HG02610 (cell line): ENCODE measurements at regions not wholly inside any gene's neighbourhood (a gene's known extent, or its start where the extent isn't known, plus 50 kb on each side); places are given as distances from the start of the nearest gene placed in this dataset.

Experiments used
- ATAC-seq: cut with Tn5 transposase; IDR thresholded peaks from one replicate; pipeline ENCODE4 v1.9.1; 2021; ENCODE audit warnings: mild to moderate bottlenecking, moderate library complexity; ENCODE audit not compliant: unreplicated experiment

DNA sequence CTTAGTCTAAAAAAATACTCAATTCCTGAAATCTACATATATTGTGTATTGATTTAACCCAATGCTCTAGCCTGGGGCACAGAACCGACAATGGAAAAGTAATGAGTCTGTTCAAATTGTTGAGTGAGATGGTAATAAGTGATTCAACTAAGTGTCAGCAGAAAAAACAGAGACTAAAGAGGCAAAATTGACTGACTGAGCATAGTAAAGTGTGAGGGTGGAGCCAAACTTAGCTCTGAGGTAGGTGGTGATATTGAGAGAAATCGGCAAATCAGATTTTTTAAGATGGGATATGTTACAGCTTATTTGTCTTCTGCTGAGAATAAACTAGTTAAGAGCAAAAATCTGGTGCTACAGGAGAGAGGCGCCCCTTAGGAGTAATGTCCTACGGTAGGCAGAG, 764.0 kb upstream of the LRRN3 start:
- ATAC-seq, result no peak

DNA sequence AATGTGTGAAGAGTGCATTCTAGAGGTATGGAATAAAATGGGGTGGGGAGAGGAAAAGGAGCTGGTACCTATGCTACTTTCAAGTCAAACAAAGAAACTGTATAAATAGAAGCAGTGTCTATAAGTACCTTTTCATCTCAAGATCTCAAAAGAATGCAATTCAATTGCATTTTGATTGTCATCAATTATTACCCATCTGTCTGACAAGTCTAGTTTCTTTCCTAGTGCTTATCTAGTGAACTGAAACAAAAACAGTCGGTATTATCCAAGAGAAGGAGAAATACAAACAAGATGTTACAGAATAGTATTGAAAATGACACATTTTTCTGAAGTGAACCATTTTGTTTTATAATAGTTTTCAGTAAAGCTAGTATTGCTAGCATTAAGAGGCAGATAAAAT, 754.5 kb upstream of the LRRN3 start:
- ATAC-seq, result no peak

DNA sequence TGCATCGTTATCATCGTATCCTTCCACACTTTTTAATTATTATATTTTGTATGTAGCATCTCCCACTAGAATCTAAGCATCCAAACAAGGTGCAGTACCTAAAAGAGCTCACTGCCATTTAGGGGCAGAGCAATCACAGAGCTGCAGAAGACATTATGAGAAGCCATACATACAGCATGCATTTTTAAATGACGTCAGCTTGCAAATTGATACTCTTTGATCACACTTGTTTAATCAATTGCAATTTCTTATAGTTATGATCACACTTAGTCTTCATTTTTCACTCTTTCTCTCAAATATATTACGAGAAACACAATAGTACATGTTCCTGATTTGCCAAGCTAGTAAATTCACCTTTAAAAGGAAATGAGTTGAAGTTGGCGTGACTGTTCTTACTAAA, 753.3 kb upstream of the LRRN3 start:
- no peak for ATAC-seq

DNA sequence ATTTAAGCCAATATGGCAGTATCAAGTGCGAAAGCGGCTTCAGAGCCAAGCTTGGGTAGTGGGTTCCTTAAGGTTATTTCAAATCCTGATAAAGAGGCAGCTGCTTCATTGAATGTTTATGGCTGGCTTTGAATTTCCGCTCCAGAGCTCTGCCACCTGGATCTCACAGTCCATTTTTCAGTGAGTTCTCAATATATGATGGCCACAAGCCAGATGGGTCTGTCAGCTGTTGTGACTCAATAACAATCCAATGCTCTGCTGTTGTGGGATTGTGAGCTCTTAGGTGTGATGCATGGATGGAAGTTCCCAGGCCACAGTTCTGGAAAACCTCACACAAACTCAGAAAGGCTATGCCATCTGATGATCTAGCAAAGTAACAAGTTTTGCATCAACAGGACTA, 743.8 kb upstream of the LRRN3 start:
- ATAC-seq, result no peak

DNA sequence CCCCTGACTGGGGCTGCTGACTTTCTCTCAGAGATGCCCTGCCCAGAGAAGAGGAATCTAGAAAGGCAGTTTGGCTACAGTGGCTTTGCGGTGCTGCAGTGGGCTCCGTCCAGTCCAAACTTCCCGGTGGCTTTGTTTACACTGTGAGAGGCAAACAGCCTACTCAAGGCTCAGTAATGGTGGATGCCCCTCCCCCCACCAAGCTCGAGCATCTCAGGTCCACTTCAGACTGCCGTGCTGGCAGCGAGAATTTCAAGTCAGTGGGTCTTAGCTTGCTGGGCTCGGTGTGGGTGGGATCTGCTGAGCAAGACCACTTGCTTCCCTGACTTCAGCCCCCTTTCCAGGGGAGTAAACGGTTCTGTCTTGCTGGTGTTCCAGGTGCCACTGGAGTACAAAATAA, 734.5 kb upstream of the LRRN3 start:
- ATAC-seq, result no peak

DNA sequence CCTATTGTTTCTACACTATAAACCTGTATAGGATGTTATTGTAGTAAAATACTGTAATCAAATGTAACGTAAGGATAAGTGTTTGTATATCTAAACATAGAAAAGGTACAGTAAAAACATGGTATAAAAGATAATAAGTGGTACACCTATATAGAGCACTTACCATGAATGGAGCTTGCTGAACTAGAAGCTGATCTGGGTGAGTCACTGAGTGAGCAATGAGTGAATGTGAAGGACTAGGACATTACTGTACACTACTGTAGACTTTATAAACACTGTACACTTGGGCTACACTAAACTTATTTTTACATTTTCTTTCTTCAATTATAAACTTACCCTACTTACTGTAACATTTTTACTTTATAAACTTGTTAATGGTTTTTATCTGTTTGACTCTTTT, 732.9 kb upstream of the LRRN3 start:
- ATAC-seq, result no peak

DNA sequence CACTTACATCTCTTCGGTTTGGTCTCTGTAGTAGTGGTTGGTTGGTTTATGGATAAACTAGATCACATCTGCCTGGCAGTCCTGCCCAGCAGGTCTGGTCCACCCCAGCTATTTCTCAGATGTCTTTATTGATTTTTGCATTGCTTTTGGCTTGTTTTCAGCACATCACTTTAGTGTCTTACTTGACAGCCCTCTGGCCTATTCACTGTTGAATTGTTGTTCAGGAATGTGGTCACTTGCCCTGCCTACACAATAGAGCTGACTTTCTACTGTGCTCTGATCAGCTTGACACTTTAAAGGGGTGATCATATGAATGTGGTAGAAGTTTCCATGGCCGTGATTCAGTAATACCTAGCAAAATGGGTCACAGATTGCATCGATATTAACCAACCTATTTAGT, 719.2 kb upstream of the LRRN3 start:
- ATAC-seq, result no peak

DNA sequence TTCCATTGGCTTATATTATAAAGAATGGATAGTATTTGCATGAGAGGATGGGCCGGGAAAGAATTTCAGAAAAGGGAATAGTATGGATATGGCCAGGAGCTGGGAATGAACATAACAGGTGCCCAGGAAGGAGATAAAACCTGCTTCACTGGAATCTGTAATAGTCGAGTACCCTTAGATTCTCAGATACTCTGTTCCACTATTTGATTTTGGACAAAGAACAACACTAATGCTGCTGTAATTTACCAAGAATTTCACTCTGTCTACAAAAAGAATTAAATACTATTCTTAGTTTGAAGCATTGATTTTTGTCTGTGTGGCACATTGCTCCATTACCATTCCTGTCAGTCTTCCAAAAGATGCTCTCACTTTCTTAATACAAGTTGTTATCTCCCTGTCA, 718.2 kb upstream of the LRRN3 start:
- ATAC-seq, result no peak

DNA sequence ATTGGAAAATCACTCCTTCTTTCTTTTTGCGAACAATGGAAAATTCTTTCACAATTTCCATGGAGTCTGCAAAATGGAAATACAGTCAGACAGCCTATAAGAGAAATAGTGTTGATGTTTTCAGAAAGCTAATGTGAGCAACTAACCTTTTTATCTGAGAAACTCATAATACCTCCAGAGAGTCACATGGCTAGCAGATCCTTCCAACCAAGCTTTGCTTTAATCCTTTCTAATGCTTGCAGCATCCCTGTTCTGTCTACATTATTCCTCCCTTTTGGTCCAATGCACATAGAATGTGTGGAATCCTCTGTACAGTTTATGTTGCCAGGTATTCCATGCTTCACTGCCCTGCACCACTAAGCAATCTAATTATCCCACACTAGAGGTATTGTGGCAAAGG, 717.5 kb upstream of the LRRN3 start:
- ATAC-seq, result no peak

DNA sequence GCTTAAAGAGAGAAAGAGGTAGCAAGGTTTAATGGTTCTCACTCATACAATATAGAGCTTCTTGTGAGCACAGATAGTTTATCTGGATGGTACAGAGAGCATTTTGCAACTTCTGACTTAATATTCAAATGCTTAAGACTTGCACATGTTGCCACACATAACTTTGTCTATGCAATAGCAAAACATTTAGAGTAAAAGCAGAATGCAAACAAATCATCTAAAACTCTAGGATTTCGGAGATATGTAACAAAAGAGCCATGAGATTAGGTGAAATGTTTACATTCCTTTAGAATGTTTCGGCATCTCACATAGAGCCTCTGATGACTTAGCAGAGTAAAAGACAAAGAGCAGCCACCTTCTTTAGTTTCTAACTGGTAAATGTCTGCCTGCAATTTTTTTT, 717.1 kb upstream of the LRRN3 start:
- ATAC-seq, result no peak

DNA sequence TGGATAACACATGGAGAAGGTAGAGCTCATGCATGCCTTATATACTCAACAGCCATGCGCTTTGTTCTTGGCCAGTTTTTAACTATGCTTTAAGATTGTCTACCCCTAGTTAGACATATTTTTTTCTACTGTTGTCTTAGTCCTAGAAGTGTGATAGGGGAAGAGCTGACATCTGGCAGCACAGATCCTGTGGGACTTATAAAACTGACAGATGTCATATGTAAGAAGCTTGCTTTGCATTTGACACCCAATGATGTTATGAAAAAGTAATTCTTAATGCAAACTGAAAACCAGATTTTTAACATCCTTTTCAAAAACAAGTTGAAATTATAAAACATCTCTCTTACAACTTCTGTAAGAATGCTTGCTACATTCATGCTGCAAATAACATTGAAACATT, 715.9 kb upstream of the LRRN3 start:
- ATAC-seq, result no peak

DNA sequence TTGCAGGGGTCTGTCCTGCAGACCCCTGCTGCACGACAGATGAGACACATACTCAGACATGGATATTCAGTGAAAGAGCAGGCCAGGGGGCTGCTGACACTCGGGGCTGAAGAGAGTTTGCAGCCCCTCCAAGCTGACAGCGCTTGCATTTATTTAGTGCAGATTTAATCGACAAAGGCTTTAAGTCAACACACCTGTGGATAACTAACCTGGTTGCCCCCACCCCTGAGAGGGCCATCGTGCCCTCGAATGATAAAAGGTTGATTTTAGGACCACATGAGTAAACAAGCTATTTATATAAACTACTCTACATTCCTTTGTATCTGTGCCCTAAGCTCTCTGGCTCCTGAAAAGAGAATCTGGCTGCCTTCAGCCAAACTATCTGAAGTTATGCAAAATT, 708.2 kb upstream of the LRRN3 start:
- no peak for ATAC-seq

DNA sequence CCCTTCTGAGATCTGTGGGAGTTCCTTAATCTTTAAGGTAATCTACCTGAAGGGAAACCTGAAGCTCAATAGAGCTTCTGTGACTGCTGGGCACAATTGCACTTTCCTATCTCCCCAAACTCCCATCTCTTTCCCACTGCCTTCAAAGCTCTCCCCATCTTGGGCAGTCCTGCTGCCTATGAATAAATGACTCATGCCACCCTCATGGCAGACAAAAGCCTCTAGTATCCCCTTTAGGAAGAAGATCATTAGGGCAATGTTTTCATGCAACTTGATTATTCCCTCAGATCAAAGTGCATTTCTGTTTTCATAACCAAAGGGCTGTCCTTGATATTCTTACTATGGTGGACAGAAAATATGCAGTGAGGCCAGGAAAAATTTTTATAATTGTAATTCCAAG, 704.9 kb upstream of the LRRN3 start:
- no peak for ATAC-seq

DNA sequence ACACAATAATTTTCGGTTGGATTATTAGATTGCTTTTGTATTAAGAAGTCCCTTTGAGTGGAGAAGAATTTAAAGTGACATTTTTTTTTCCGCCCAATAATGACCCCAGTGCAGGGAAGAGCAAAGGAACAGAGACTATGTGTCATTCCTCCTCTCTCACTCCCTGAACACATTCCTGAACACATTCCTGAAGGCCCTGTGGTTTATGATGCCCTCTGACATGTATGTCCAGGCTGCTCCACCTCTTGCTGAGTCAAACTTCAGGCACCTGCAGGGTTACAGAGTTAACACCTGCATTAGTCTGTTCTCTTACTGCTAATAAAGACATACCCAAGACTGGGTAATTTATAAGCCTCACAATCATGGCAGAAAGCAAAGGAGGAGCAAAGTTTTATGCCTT, 704.0 kb upstream of the LRRN3 start:
- no peak for ATAC-seq

DNA sequence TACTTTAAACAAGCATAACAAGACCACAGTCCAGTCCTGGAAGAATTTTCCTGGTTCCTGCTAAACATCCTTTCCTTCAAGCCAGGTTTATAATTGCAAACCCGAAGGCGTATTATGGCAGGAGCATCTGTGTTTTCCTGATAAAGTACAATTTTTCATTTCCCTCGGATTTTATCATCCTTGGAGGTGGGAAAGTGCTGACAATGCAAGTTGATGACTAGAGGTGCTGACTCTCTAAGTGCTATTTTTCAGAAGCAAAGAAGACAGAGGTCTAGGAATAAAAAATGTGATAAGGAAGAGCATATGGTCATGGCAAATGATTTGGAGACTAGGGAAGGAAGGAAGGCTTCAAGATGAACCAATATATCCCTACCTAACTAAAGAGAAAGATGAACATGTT, 703.2 kb upstream of the LRRN3 start:
- ATAC-seq, result no peak

DNA sequence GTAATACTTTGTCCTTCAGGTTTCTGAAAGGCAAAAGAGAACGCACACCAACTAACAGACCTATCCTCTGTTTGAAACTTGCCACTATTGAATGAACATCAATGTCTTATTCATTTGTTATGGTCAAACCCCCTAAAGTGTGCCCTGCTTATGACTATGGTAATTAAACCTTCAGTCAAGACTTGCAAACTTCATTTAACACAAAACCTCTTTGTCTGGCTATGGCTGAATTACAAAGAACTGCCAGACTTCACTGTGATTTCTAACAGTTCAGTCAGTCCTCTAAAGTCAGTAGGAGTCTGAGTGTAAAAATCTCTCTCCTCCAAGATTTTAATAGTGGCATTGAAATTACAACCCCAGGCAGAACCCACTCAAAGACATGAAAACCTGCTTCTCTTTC, 702.5 kb upstream of the LRRN3 start:
- no peak for ATAC-seq

DNA sequence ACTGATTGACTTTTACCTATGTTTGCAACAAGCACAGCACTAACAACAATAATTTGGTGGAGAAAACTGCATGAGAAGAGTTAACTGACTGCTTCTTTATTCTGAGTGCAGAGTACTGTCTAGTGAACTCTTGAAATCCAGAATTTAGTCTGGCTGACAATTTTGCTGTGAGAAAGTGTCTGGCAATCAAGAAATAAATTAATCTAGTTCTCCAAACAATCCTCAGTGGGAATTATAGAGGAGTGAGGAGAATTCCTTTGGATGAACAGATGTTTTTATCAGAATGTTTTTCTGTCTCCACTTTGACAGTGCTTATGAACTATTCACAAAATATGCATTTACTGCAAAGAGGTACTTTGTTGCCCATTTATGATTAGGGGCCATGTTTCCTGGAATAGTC, 694.9 kb upstream of the LRRN3 start:
- ATAC-seq, result no peak

DNA sequence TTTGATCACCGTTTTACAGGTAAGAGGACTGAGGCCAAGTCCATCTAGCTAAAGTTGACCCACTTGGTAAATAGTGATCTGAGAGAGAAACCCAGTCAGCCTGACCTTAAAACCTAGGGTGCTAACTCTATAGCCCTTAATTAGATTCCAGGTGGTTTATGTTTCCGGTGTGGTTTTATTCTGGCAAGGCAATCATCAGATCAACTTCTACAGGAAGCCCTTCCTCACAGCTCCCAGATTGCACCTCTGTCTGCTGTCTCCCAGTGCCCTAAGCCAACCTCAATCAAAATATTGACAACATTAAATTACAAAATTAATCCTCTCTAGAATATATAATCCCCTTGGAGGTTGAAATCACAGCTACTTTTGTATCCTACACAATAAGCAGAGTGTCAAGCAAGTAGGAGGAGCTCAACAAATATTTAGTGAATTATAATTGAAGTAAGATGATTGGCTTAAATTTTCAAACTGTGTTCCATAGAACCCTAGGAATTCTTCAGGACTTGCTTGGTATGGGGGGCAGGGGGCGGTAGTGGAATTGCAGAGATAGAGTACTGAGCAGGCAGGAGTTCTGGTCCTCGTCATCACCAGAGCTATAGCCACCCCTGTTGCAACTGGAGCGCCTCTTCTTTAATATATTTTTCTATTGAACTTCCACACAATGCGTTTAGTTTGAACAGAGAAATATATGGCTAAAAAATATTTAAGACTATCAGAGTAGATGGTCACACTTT, 692.8 kb upstream of the LRRN3 start:
- no peak for ATAC-seq

DNA sequence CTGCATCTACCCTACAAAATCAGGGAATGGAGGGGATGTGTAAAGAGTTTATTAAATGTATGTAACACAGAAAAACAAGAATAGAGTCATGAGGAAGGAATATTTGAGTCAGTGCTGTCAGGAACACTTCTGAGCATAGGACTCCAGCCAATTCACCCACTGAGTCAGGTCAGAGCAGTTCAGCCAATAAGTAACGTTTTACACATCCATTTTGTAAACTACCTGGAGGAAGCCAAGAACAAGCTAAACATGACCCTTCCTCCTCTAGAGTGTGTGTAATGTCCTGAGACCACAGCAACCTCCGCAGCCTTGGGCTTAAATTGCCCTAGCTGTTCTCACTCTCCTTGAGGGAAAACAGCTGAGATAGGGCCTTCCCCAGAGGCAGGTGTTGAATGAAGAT, 691.5 kb upstream of the LRRN3 start:
- no peak for ATAC-seq

DNA sequence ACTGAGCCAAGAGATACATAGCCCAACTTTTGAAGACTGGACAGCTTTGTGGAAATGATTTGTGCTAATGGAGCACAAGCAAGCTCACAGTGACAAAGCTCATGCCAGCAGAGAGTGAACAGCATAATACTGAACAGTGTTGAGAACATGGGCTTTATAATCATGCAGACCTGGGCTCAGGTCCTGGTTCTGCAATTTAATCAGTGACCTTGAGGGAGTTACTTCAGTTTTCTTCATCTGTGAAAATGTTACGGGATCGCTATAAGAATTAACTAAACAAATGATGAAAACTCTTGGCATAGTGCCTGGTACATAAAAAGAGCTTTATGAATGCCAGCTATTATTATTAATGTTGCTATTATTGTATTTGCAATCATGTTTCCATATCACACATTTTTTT, 690.5 kb upstream of the LRRN3 start:
- ATAC-seq, result no peak

DNA sequence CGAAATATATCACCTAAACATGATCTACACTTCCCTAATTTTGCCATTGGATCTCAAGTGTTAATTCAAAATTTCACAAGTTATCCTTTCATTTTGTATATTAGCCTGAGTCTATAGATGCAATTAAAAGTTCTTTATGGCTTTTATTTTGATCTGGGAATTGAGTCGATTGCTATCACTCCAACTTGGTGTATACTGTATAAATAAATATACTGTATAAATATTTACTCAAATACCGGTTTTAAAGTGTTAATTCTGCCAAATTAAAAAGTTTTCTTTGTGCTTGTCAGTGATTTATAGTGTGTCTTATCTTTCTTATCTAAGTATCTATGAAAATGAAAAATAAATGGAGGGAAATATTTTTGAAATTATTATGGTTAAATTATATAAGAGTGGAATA, 683.7 kb upstream of the LRRN3 start:
- ATAC-seq, result no peak

DNA sequence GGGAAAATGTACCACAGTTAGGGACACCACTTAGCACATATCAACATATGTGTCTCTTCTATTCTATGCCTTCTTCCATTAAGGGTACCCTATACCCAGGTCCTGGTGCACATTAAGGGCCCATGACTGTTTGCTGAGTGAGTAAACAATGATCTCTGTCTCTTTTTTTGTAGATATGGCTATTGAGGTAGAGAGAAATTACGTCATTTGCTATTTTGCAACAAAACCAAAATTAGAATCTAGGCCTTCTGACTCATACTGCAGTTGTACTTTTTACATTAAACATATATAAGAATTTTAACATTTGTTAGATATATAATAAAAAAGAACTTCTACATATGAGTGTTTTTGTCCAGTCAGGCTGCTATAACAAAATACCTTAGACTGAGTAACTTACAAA, 683.2 kb upstream of the LRRN3 start:
- no peak for ATAC-seq

DNA sequence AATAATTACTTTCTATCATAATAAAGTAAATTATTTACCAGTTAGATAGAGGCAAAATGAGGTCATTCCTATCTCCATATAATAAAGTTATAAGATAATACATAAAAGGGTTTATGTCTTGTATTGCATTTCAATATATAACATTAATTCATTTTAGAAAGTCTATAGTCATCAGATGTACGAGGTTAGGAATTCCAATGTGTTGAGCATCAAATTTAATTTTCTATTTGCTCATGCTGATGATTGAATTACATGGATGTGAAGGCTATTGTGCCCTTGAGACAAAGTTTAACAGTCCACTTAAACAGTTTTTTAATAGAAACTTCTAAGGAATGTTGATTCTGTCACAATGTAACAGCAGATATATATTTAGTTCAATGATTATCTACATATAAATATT, 678.3 kb upstream of the LRRN3 start:
- no peak for ATAC-seq

DNA sequence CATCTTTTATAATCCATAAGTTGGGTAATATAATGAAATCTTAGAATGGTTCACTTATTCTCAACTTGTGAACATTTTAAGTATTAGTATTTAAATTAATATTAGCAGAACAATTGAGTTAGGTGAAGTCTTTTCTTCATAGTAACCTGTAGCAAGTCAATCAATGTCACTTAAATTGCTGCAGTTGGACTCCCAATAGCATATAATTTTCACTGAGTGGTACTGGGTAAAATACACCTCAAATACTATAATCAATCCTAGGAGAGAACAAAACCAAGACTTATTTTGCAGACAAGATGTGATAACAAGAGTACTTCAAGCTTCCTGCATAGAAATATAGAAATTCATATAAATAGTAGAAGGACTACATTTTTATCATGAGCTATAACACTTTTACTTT, 677.9 kb upstream of the LRRN3 start:
- ATAC-seq, result no peak
